HCT116 (cell line): ENCODE measurements at regions not wholly inside any gene's neighbourhood (a gene's known extent, or its start where the extent isn't known, plus 50 kb on each side); places are given as distances from the start of the nearest gene placed in this dataset.

Experiments
- ATAC-seq: fragments of 200-7000 bp; cut with Tn5 transposase; 2 replicates; pipeline ENCODE4 v1.9.1; 2020; ENCODE audit warnings: mild to moderate bottlenecking, moderate library complexity
- BruUV-seq: library from RNA; stranded (reverse); fragments of 400-500 nt; replicated peaks from 2 replicates; lab custom pipeline; 2021; lab: Mats Ljungman, UMichigan
- CTCF ChIA-PET: fragments of 300-600 bp; sonication (Branson Sonifier 250); formaldehyde crosslinking; loops from one replicate; lab custom pipeline; 2021; ENCODE audit warnings: antibody characterized with exemption; lab: Charles Lee
- POLR2A ChIA-PET: fragments of 300-600, 350-600 bp; sonication (Branson Sonifier 250); formaldehyde crosslinking; loops from one replicate; lab custom pipeline; 2021; ENCODE audit warnings: antibody characterized with exemption; lab: Charles Lee
- RAD21 ChIA-PET, 2 experiments: fragments of 300-600 bp; sonication (Branson Sonifier 250); formaldehyde crosslinking; loops; one replicate each; lab custom pipeline; 2023; ENCODE audit warnings: low total read pairs in 2 of 2; ENCODE audit not compliant: uncharacterized antibody in 2 of 2, unreplicated experiment in 2 of 2, low non-redundant PET in 1 of 2; lab: Charles Lee
- DNase-seq: peaks from one replicate; pipeline ENCODE4 v3.0.0-alpha.2; 2010; ENCODE audit warnings: low read depth, low spot score
- H2AFZ ChIP-seq: fragments of 200-600 bp; shearing (Covaris generic), sonication (generic); 2 replicates; pipeline ENCODE4 v1.6.1; 2017; ENCODE audit warnings: low read depth, mixed run types, mixed read lengths, antibody characterized with exemption, low read length; ENCODE audit not compliant: poor library complexity, severe bottlenecking
- H3K27ac ChIP-seq: 2 replicates; pipeline ENCODE4 v1.5.1; 2012; ENCODE audit warnings: low read depth, low read length
- H3K27me3 ChIP-seq: fragments of 200-600 bp; sonication (generic); 2 replicates; pipeline ENCODE4 v1.6.1; 2016; ENCODE audit warnings: mixed run types, low read length, mixed read lengths; ENCODE audit not compliant: insufficient read depth
- H3K36me3 ChIP-seq, 2 experiments: fragments of 200-500 bp in 1 of 2; fragments of 200-600 bp in 1 of 2; sonication (Bioruptor generic) in 1 of 2; sonication (generic) in 1 of 2; 2 replicates each; pipeline versions ENCODE4 v1.5.1 to v1.6.1; 2014 to 2016; ENCODE audit warnings: low read length in 2 of 2, inconsistent platforms in 1 of 2, mixed read lengths in 1 of 2, mixed run types in 1 of 2; ENCODE audit not compliant: insufficient read depth in 2 of 2, control insufficient read depth in 1 of 2
- H3K4me1 ChIP-seq, 2 experiments: fragments of 200-600 bp in 1 of 2; sonication (generic) in 1 of 2; 2 replicates each; pipeline versions ENCODE4 v1.5.1 to v1.6.1; 2012 to 2017; ENCODE audit warnings: low read length in 2 of 2, inconsistent platforms in 1 of 2, mild to moderate bottlenecking in 1 of 2, mixed read lengths in 1 of 2, mixed run types in 1 of 2, moderate library complexity in 1 of 2; ENCODE audit not compliant: insufficient read depth in 2 of 2, control insufficient read depth in 1 of 2
- H3K4me2 ChIP-seq: fragments of 200-600 bp; sonication (generic); 2 replicates; pipeline ENCODE4 v1.6.1; 2017; ENCODE audit warnings: mixed run types, low read length, mixed read lengths
- H3K4me3 ChIP-seq, 2 experiments: fragments of 200-600 bp in 1 of 2; sonication (generic) in 1 of 2; replicated peaks in 1 of 2; 2 replicates each; pipeline ENCODE4 v1.5.1; 2011 to 2016; ENCODE audit warnings: low read length in 2 of 2, control low read depth in 1 of 2, low read depth in 1 of 2, mild to moderate bottlenecking in 1 of 2, mixed read lengths in 1 of 2, mixed run types in 1 of 2
- H3K79me2 ChIP-seq: fragments of 200-600 bp; sonication (generic); 2 replicates; pipeline ENCODE4 v1.6.1; 2017; ENCODE audit warnings: mild to moderate bottlenecking, mixed run types, low read length, moderate library complexity, mixed read lengths; ENCODE audit not compliant: insufficient read depth
- H3K9ac ChIP-seq: fragments of 200-600 bp; sonication (generic); 2 replicates; pipeline ENCODE4 v1.6.1; 2016; ENCODE audit warnings: low read length, mixed read lengths
- H3K9me2 ChIP-seq: fragments of 200-600 bp; sonication (generic), shearing (Covaris generic); 2 replicates; pipeline ENCODE4 v1.6.1; 2017; ENCODE audit warnings: mixed run types, mild to moderate bottlenecking, moderate library complexity; ENCODE audit not compliant: insufficient read depth
- H3K9me3 ChIP-seq, 2 experiments: fragments of 200-500 bp in 1 of 2; fragments of 200-600 bp in 1 of 2; sonication (Bioruptor generic) in 1 of 2; sonication (generic) in 1 of 2; 2 replicates each; pipeline ENCODE4 v1.6.1; 2014 to 2017; ENCODE audit warnings: low read length in 2 of 2, mixed read lengths in 2 of 2, inconsistent platforms in 1 of 2, low read depth in 1 of 2, mild to moderate bottlenecking in 1 of 2, mixed run types in 1 of 2, moderate library complexity in 1 of 2; ENCODE audit not compliant: control insufficient read depth in 1 of 2, insufficient read depth in 1 of 2
- H4K20me1 ChIP-seq: fragments of 200-600 bp; sonication (generic), shearing (Covaris generic); 2 replicates; pipeline ENCODE4 v1.6.1; 2017; ENCODE audit warnings: mixed run types, mild to moderate bottlenecking, moderate library complexity; ENCODE audit not compliant: insufficient read depth
- ATF3 ChIP-seq: IDR thresholded peaks from 2 replicates; pipeline ENCODE4 v1.6.1; 2012
- CEBPB ChIP-seq: IDR thresholded peaks from 2 replicates; pipeline ENCODE4 v1.6.1; 2012; ENCODE audit warnings: low read depth
- ELF1 ChIP-seq: IDR thresholded peaks from 2 replicates; pipeline ENCODE4 v1.6.1; 2012; ENCODE audit warnings: low read depth, borderline replicate concordance
- EZH2 ChIP-seq: fragments of 200-600 bp; sonication (generic); IDR thresholded peaks from 2 replicates; pipeline ENCODE4 v1.6.1; 2017; ENCODE audit warnings: antibody characterized with exemption, mixed run types
- FOSL1 ChIP-seq: IDR thresholded peaks from 2 replicates; pipeline ENCODE4 v1.6.1; 2012; ENCODE audit warnings: low read depth
- JUND ChIP-seq: IDR thresholded peaks from 2 replicates; pipeline ENCODE4 v1.6.1; 2012
- POLR2AphosphoS5 ChIP-seq: IDR thresholded peaks from 2 replicates; pipeline ENCODE4 v1.6.1; 2011; ENCODE audit warnings: mild to moderate bottlenecking, low read depth, low read length, moderate library complexity
- REST ChIP-seq: IDR thresholded peaks from 2 replicates; pipeline ENCODE4 v1.6.1; 2012; ENCODE audit warnings: low read depth
- ZNF274 ChIP-seq: fragments of 200-500 bp; sonication (Bioruptor generic); IDR thresholded peaks from 2 replicates; pipeline ENCODE4 v1.6.1; 2014; ENCODE audit warnings: mild to moderate bottlenecking, low read depth, low read length, inconsistent platforms
- intact Hi-C: fragments of 100-400 bp; cut with micrococcal nuclease; formaldehyde crosslinking; loops from 2 replicates; pipeline ENCODE4 v1.10.0; 2022

- POLR2A ChIA-PET = no interaction called here
Observed at GRCh38 chr4:123770884-123771283, 374.3 kb downstream of the SPRY1 start.

More at GRCh38 chr4:123770884-123771283, 374.3 kb downstream of the SPRY1 start:
- no peak overlapping the region for H3K27ac ChIP-seq
- no peaks in the 10 kb centered on the region for H3K9me2 ChIP-seq
- ATAC-seq (no peak), DNase-seq (no peak)
- CTCF ChIA-PET = no interaction called here
- BruUV-seq = no TSS peak
- intact Hi-C loops = loop anchor here (5.0 to 10.0 kb wide), 4 partner anchors 224 to 1514 kb away; no protein-coding TSS in a partner anchor
- no peaks in the 10 kb centered on the region for H4K20me1 ChIP-seq
- H3K9ac ChIP-seq = no peak overlapping the region
- no peaks in the 10 kb centered on the region for H3K79me2 ChIP-seq
- no peak overlapping the region for H3K4me2 ChIP-seq
- H3K36me3 ChIP-seq = no peaks in the 10 kb centered on the region
- H3K9me3 ChIP-seq = no peaks in the 10 kb centered on the region
- no peaks in the 10 kb centered on the region for H3K27me3 ChIP-seq
- no peak overlapping the region for H2AFZ ChIP-seq
- no peak overlapping the region for H3K4me3 ChIP-seq
- RAD21 ChIA-PET = no interaction called here
- no peaks in the 10 kb centered on the region for H3K4me1 ChIP-seq
- TF ChIP-seq ZNF274 = no peak
- TF ChIP-seq CEBPB = no peak
- no peak for TF ChIP-seq FOSL1
- no peak for TF ChIP-seq ELF1
- no peak for TF ChIP-seq REST
- TF ChIP-seq ATF3 = no peak
- TF ChIP-seq JUND = no peak
- no peak for TF ChIP-seq POLR2AphosphoS5
- TF ChIP-seq EZH2 = no peak
